SK-N-MC (cell line): ENCODE measurements at regions not wholly inside any gene's neighbourhood (a gene's known extent, or its start where the extent isn't known, plus 50 kb on each side); places are given as distances from the start of the nearest gene placed in this dataset.

Source experiments
- DNase-seq: peaks from one replicate; pipeline ENCODE4 v3.0.0-alpha.2; 2011; ENCODE audit warnings: low read depth, low spot score
- H3K27ac ChIP-seq: fragments of 200-600 bp; sonication (generic); 2 replicates; pipeline ENCODE4 v1.5.1; 2016; ENCODE audit warnings: mixed run types
- H3K36me3 ChIP-seq: fragments of 200-600 bp; sonication (generic); 2 replicates; pipeline ENCODE4 v1.6.1; 2017; ENCODE audit warnings: antibody characterized with exemption, low read length, mixed read lengths; ENCODE audit not compliant: insufficient read depth
- H3K4me3 ChIP-seq: fragments of 200-600 bp; sonication (generic); 2 replicates; pipeline ENCODE4 v1.5.1; 2016
- H3K9ac ChIP-seq: fragments of 200-600 bp; sonication (generic); 2 replicates; pipeline ENCODE4 v1.8.0; 2017; ENCODE audit warnings: mixed run types, mixed read lengths; ENCODE audit not compliant: insufficient read length
- H3K9me3 ChIP-seq: fragments of 200-600 bp; sonication (generic); 2 replicates; pipeline ENCODE4 v1.6.1; 2017; ENCODE audit warnings: low read depth, mild to moderate bottlenecking, antibody characterized with exemption, low read length, moderate library complexity, mixed read lengths
- EZH2 ChIP-seq: fragments of 200-600 bp; sonication (generic); IDR thresholded peaks from one replicate; pipeline ENCODE4 v1.6.1; 2017; ENCODE audit warnings: antibody characterized with exemption
- FOXP2 ChIP-seq: optimal IDR thresholded peaks from 2 replicates; pipeline ENCODE3; 2011; ENCODE audit warnings: mild to moderate bottlenecking, moderate library complexity; ENCODE audit not compliant: insufficient read depth; ENCODE audit errors: extremely low read length, control extremely low read depth
- POLR2AphosphoS5 ChIP-seq: IDR thresholded peaks from 2 replicates; pipeline ENCODE4 v1.6.1; 2012; ENCODE audit warnings: mild to moderate bottlenecking, low read depth, low read length, borderline replicate concordance

GRCh38 chr10:63749915-63750314 is 228.7 kb downstream of the REEP3 start:
- no peak overlapping the region for H3K27ac ChIP-seq
- H3K36me3 ChIP-seq: no peaks in the 10 kb centered on the region
- no peak overlapping the region for H3K4me3 ChIP-seq
- no peak overlapping the region for H3K9ac ChIP-seq
- no peaks in the 10 kb centered on the region for H3K9me3 ChIP-seq
- TF ChIP-seq EZH2: no peak
- no peak for DNase-seq

DNA sequence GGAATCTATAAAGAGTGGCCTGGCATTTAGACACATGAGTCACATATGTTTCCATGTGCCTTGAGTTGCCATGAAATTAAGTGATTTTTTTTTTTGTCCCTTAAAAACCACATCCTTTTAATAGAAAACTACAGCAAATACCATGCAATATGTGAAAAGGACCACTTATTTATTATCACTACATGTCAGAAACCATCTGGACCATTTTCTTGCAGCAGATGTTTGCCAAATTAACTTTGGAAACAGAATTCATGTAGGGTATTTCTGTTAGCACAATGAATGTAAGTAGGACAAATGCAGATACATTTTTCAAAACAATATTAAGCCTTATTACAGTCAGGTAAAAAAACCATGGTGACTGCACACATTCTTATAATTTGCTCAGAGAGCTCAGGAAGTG is 230.6 kb downstream of the REEP3 start:
- H3K27ac ChIP-seq: no peak overlapping the region
- no peaks in the 10 kb centered on the region for H3K9me3 ChIP-seq
- no peaks in the 10 kb centered on the region for H3K36me3 ChIP-seq
- no peak overlapping the region for H3K4me3 ChIP-seq
- no peak for TF ChIP-seq FOXP2
- TF ChIP-seq POLR2AphosphoS5: no peak
- no peak for TF ChIP-seq EZH2
- DNase-seq: no peak
- H3K9ac ChIP-seq: no peak overlapping the region

GRCh38 chr10:63752318-63752717 is 231.1 kb downstream of the REEP3 start:
- TF ChIP-seq EZH2 (no peak), POLR2AphosphoS5 (no peak), FOXP2 (no peak)
- H3K27ac ChIP-seq: no peak overlapping the region
- DNase-seq: no peak
- H3K36me3 ChIP-seq: no peaks in the 10 kb centered on the region
- no peak overlapping the region for H3K4me3 ChIP-seq
- no peaks in the 10 kb centered on the region for H3K9me3 ChIP-seq
- H3K9ac ChIP-seq: no peak overlapping the region

DNA sequence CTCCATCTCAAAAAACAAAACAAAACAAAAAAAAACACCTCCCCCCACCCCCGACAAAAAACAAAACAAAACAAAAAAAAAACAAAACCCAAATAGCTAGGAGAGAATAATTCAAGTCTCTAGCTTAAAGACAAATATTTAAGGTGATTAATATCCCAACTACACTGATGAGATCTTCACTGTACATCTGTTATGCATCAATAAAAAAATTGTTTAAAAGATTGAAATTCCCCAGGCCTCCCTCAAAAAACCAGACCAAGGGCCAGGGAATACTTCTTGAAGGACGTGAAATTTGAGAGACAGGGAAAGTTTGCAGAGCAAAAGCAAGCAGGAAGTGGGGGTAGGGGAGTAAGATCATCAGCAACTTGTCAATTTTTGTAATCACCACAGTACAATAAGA is 232.6 kb downstream of the REEP3 start:
- TF ChIP-seq FOXP2 (no peak), EZH2 (no peak), POLR2AphosphoS5 (no peak)
- no peaks in the 10 kb centered on the region for H3K36me3 ChIP-seq
- DNase-seq: no peak

GRCh38 chr10:63755441-63755840 is 234.2 kb downstream of the REEP3 start:
- TF ChIP-seq EZH2 (no peak), FOXP2 (no peak), POLR2AphosphoS5 (no peak)
- no peak for DNase-seq
- Histone ChIP-seq H3K27ac (no peak overlapping the region), H3K36me3 (no peaks in the 10 kb centered on the region), H3K9ac (no peak overlapping the region), H3K9me3 (no peaks in the 10 kb centered on the region), H3K4me3 (no peak overlapping the region)

More for the DNA sequence above, 232.6 kb downstream of the REEP3 start:
- no peak overlapping the region for H3K27ac ChIP-seq
- H3K4me3 ChIP-seq: no peak overlapping the region
- H3K9ac ChIP-seq: no peak overlapping the region
- no peaks in the 10 kb centered on the region for H3K9me3 ChIP-seq

DNA sequence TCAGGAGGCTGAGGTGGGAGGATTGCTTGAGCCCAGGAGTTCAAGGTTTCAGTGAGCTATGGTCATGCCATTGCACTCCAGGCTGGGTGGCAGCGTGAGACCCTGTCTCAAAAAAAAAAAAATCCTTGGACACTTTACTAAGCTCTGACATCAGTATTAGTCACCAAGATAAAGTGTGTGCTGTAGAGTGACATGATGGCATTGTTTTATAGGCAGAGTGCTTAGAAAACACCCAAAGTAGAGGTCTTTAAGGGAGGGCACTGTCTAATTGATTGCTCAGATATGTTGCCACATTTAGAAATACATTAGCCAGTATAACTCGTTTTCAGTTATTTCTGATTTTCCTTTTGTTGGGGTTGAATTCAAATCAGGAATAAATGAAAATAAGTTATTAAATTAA is 235.9 kb downstream of the REEP3 start:
- no peaks in the 10 kb centered on the region for H3K9me3 ChIP-seq
- no peak overlapping the region for H3K9ac ChIP-seq
- H3K4me3 ChIP-seq: no peak overlapping the region
- no peak for TF ChIP-seq EZH2
- no peak overlapping the region for H3K27ac ChIP-seq
- H3K36me3 ChIP-seq: no peaks in the 10 kb centered on the region
- no peak for DNase-seq

GRCh38 chr10:63758080-63758479 is 236.9 kb downstream of the REEP3 start:
- Histone ChIP-seq H3K9me3 (no peaks in the 10 kb centered on the region), H3K9ac (no peak overlapping the region), H3K27ac (no peak overlapping the region), H3K36me3 (no peaks in the 10 kb centered on the region), H3K4me3 (no peak overlapping the region)
- DNase-seq: no peak
- TF ChIP-seq EZH2 (no peak), POLR2AphosphoS5 (no peak), FOXP2 (no peak)

GRCh38 chr10:63759335-63759734 is 238.1 kb downstream of the REEP3 start:
- H3K27ac ChIP-seq: no peak overlapping the region
- H3K9me3 ChIP-seq: no peaks in the 10 kb centered on the region
- no peak overlapping the region for H3K4me3 ChIP-seq
- H3K36me3 ChIP-seq: no peaks in the 10 kb centered on the region
- TF ChIP-seq FOXP2: no peak
- TF ChIP-seq EZH2: no peak
- TF ChIP-seq POLR2AphosphoS5: no peak
- H3K9ac ChIP-seq: no peak overlapping the region
- no peak for DNase-seq

- no peak for DNase-seq
- H3K36me3 ChIP-seq: no peaks in the 10 kb centered on the region
Measured at GRCh38 chr10:63760034-63760707, 239.0 kb downstream of the REEP3 start.

DNA sequence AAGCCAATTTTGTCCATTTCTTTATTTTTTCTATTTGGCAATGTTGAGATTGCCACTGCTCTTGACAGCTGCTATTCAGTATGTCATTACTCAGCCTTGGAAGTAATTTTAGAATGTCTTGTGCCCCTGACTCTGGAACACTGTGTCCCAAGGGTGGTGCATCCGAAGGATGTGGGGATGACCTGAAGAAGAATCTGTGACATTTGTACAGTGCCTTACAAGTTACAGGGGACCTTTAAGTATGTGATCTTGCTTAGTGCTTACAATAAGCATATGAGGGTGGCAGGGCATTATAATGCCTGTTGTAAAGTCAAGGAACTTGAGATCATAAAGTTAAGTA is 239.5 kb downstream of the REEP3 start:
- no peak for DNase-seq
- H3K9ac ChIP-seq: no peak overlapping the region
- H3K36me3 ChIP-seq: no peaks in the 10 kb centered on the region
- TF ChIP-seq FOXP2: no peak
- no peak for TF ChIP-seq EZH2
- TF ChIP-seq POLR2AphosphoS5: no peak
- no peaks in the 10 kb centered on the region for H3K9me3 ChIP-seq
- no peak overlapping the region for H3K27ac ChIP-seq
- no peak overlapping the region for H3K4me3 ChIP-seq

More at GRCh38 chr10:63760034-63760707, 239.0 kb downstream of the REEP3 start:
- Histone ChIP-seq H3K27ac (no peak overlapping the region), H3K4me3 (no peak overlapping the region), H3K9me3 (no peaks in the 10 kb centered on the region), H3K9ac (no peak overlapping the region)
- TF ChIP-seq POLR2AphosphoS5 (no peak), FOXP2 (no peak), EZH2 (no peak)
